DND-41 (cell line): ENCODE measurements at regions not wholly inside any gene's neighbourhood (a gene's known extent, or its start where the extent isn't known, plus 50 kb on each side); places are given as distances from the start of the nearest gene placed in this dataset.

ENCODE experiments used
- EZH2 ChIP-seq: IDR thresholded peaks from 3 replicates; pipeline ENCODE4 v1.6.1; 2012; ENCODE audit warnings: borderline replicate concordance, low read depth, mild to moderate bottlenecking, moderate library complexity, low read length, inconsistent platforms; ENCODE audit not compliant: severe bottlenecking
- TF ChIP-seq, protein P1 (sequence below): IDR thresholded peaks from 2 replicates; pipeline ENCODE4 v1.5.1; 2012; ENCODE audit warnings: borderline replicate concordance, low read length, moderate library complexity, mild to moderate bottlenecking; ENCODE audit not compliant: poor library complexity, severe bottlenecking; ENCODE audit errors: extremely low read depth

GRCh38 chr2:193240752-193241151 lies 1046.0 kb upstream of the TMEFF2 start:
- TF ChIP-seq, protein P1, sequence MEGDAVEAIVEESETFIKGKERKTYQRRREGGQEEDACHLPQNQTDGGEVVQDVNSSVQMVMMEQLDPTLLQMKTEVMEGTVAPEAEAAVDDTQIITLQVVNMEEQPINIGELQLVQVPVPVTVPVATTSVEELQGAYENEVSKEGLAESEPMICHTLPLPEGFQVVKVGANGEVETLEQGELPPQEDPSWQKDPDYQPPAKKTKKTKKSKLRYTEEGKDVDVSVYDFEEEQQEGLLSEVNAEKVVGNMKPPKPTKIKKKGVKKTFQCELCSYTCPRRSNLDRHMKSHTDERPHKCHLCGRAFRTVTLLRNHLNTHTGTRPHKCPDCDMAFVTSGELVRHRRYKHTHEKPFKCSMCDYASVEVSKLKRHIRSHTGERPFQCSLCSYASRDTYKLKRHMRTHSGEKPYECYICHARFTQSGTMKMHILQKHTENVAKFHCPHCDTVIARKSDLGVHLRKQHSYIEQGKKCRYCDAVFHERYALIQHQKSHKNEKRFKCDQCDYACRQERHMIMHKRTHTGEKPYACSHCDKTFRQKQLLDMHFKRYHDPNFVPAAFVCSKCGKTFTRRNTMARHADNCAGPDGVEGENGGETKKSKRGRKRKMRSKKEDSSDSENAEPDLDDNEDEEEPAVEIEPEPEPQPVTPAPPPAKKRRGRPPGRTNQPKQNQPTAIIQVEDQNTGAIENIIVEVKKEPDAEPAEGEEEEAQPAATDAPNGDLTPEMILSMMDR = no peak
- TF ChIP-seq EZH2 = no peak
